Stimulated activated CD8-positive, alpha-beta memory T cell treated with anti-CD3 and anti-CD28 coated beads, Interleukin-2, amount 100 ng/mL, for 1 hour (primary cell): ENCODE measurements at regions not wholly inside any gene's neighbourhood (a gene's known extent, or its start where the extent isn't known, plus 50 kb on each side); places are given as distances from the start of the nearest gene placed in this dataset.

Experiments
- DNase-seq, 2 donors: peaks; one replicate each; pipeline ENCODE4 v3.0.0-alpha.2; 2020; ENCODE audit warnings: low read depth in 2 of 2

GRCh38 chr13:83333614-83334388 lies 548.5 kb downstream of the SLITRK1 start:
- no peak for DNase-seq

- DNase-seq = no peak
These were observed 549.5 kb downstream of the SLITRK1 start for GRCh38 chr13:83332751-83333150.

- no peak for DNase-seq
These were observed 555.2 kb downstream of the SLITRK1 start for GRCh38 chr13:83327091-83327490.

- no peak for DNase-seq
These were observed 557.0 kb downstream of the SLITRK1 start for GRCh38 chr13:83325125-83325853.

- DNase-seq = no peak
These were observed 570.2 kb downstream of the SLITRK1 start for GRCh38 chr13:83311886-83312577.

- no peak for DNase-seq
These were observed 583.7 kb downstream of the SLITRK1 start for GRCh38 chr13:83298617-83299016.

- DNase-seq = no peak
These were observed 584.5 kb downstream of the SLITRK1 start for GRCh38 chr13:83297586-83298290.

GRCh38 chr13:83295686-83296085 lies 586.6 kb downstream of the SLITRK1 start:
- DNase-seq = no peak

- no peak for DNase-seq
These were observed 595.5 kb downstream of the SLITRK1 start for GRCh38 chr13:83286737-83287136.

- no peak for DNase-seq
These were observed 600.6 kb downstream of the SLITRK1 start for GRCh38 chr13:83281654-83282053.

GRCh38 chr13:83274679-83275078 lies 607.6 kb downstream of the SLITRK1 start:
- DNase-seq = no peak

GRCh38 chr13:83272652-83273240 lies 609.5 kb downstream of the SLITRK1 start:
- DNase-seq = no peak

- DNase-seq = no peak
These were observed 610.2 kb downstream of the SLITRK1 start for GRCh38 chr13:83272076-83272475.

GRCh38 chr13:83265279-83265678 lies 617.0 kb downstream of the SLITRK1 start:
- no peak for DNase-seq

GRCh38 chr13:83248751-83249150 lies 633.5 kb downstream of the SLITRK1 start:
- DNase-seq = no peak

- no peak for DNase-seq
These were observed 649.6 kb downstream of the SLITRK1 start for GRCh38 chr13:83232626-83233025.

GRCh38 chr13:83229574-83230305 lies 652.5 kb downstream of the SLITRK1 start:
- DNase-seq = no peak

GRCh38 chr13:83223546-83223945 lies 658.7 kb downstream of the SLITRK1 start:
- DNase-seq = no peak

GRCh38 chr13:83221813-83222241 lies 660.4 kb downstream of the SLITRK1 start:
- DNase-seq = no peak

- no peak for DNase-seq
These were observed 661.0 kb downstream of the SLITRK1 start for GRCh38 chr13:83221256-83221655.

GRCh38 chr13:83220241-83220640 lies 662.0 kb downstream of the SLITRK1 start:
- no peak for DNase-seq
